GM12878 (cell line): ENCODE measurements at regions not wholly inside any gene's neighbourhood (a gene's known extent, or its start where the extent isn't known, plus 50 kb on each side); places are given as distances from the start of the nearest gene placed in this dataset.

Experiments used
- ATF7 ChIP-seq: fragments of 450-650 bp; IDR thresholded peaks from 2 replicates; pipeline ENCODE4 v1.6.1; 2016; ENCODE audit warnings: low read depth, mild to moderate bottlenecking
- BMI1 ChIP-seq: fragments of 450-650 bp; IDR thresholded peaks from 2 replicates; pipeline ENCODE4 v1.6.1; 2016; ENCODE audit warnings: mild to moderate bottlenecking, moderate library complexity, borderline replicate concordance
- CBX5 ChIP-seq: sonication (generic); IDR thresholded peaks from 2 replicates; pipeline ENCODE4 v1.6.1; 2016; ENCODE audit warnings: low read depth, moderate library complexity, mild to moderate bottlenecking, inconsistent platforms
- CEBPB ChIP-seq, 2 experiments: fragments of 150-350 bp in 1 of 2; IDR thresholded peaks; 2 replicates each; pipeline ENCODE4 v1.6.1; 2012 to 2014; ENCODE audit warnings: low read depth in 2 of 2, low read length in 2 of 2, borderline replicate concordance in 1 of 2, inconsistent platforms in 1 of 2
- CHD1 ChIP-seq: IDR thresholded peaks from 2 replicates; pipeline ENCODE4 v1.6.1; 2012; ENCODE audit warnings: low read depth, low read length, improper control_type of control experiment
- DPF2 ChIP-seq: fragments of 450-650 bp; IDR thresholded peaks from 2 replicates; pipeline ENCODE4 v1.6.1; 2017; ENCODE audit warnings: mild to moderate bottlenecking
- EGR1 ChIP-seq, 2 experiments: IDR thresholded peaks; 1 replicate in 1 of 2; 2 replicates in 1 of 2; pipeline ENCODE4 v1.6.1; 2011 to 2012; ENCODE audit warnings: low read depth in 2 of 2, low read length in 2 of 2, borderline replicate concordance in 1 of 2, mild to moderate bottlenecking in 1 of 2, moderate library complexity in 1 of 2
- EZH2 ChIP-seq: IDR thresholded peaks from 2 replicates; pipeline ENCODE4 v1.6.1; 2012; ENCODE audit warnings: low read depth, mild to moderate bottlenecking, control low read depth, inconsistent platforms, low read length, borderline replicate concordance; ENCODE audit not compliant: control insufficient read depth
- FOXM1 ChIP-seq: IDR thresholded peaks from 2 replicates; pipeline ENCODE4 v1.6.1; 2012; ENCODE audit warnings: low read depth, mild to moderate bottlenecking, inconsistent platforms, low read length, moderate library complexity
- GABPA ChIP-seq: IDR thresholded peaks from 2 replicates; pipeline ENCODE4 v1.6.1; 2014; ENCODE audit warnings: antibody characterized with exemption, low read depth, mild to moderate bottlenecking, inconsistent platforms
- GATAD2B ChIP-seq: fragments of 450-650 bp; conservative IDR thresholded peaks from 2 replicates; pipeline ENCODE4 v1.6.1; 2017; ENCODE audit warnings: low read depth, mild to moderate bottlenecking, moderate library complexity
- HCFC1 ChIP-seq: fragments of 150-350 bp; IDR thresholded peaks from 2 replicates; pipeline ENCODE4 v1.6.1; 2014; ENCODE audit warnings: low read length
- IRF4 ChIP-seq: IDR thresholded peaks from 2 replicates; pipeline ENCODE4 v1.6.1; 2011; ENCODE audit warnings: low read depth, low read length
- MEF2A ChIP-seq: IDR thresholded peaks from 2 replicates; pipeline ENCODE4 v1.6.1; 2011; ENCODE audit warnings: low read depth, mild to moderate bottlenecking, low read length, moderate library complexity; ENCODE audit not compliant: insufficient read depth
- NFYB ChIP-seq: IDR thresholded peaks from 2 replicates; pipeline ENCODE4 v1.6.1; 2011; ENCODE audit warnings: low read depth, mild to moderate bottlenecking, low read length, improper control_type of control experiment, moderate library complexity; ENCODE audit not compliant: insufficient read depth
- NR2C1 ChIP-seq: fragments of 450-650 bp; IDR thresholded peaks from 2 replicates; pipeline ENCODE4 v1.6.1; 2017; ENCODE audit warnings: antibody characterized with exemption, mild to moderate bottlenecking, moderate library complexity
- NR2C2 ChIP-seq: IDR thresholded peaks from 2 replicates; pipeline ENCODE4 v1.6.1; 2011; ENCODE audit warnings: borderline replicate concordance, low read depth; ENCODE audit not compliant: control insufficient read depth, insufficient read length
- POLR2A ChIP-seq: IDR thresholded peaks from 2 replicates; pipeline ENCODE4 v1.6.1; 2011; ENCODE audit warnings: low read depth, mild to moderate bottlenecking, low read length
- RCOR1 ChIP-seq: conservative IDR thresholded peaks from 2 replicates; pipeline ENCODE4 v1.6.1; 2012; ENCODE audit warnings: low read depth, low read length, improper control_type of control experiment
- SUZ12 ChIP-seq: fragments of 200-600 bp; sonication (generic); IDR thresholded peaks from one replicate; pipeline ENCODE4 v1.6.1; 2018; ENCODE audit warnings: antibody characterized with exemption, mild to moderate bottlenecking; ENCODE audit not compliant: unreplicated experiment
- ZNF217 ChIP-seq: fragments of 450-650 bp; IDR thresholded peaks from 2 replicates; pipeline ENCODE4 v1.6.1; 2017; ENCODE audit warnings: antibody characterized with exemption, mild to moderate bottlenecking
- TF ChIP-seq, protein P1 (sequence below): IDR thresholded peaks from 2 replicates; pipeline ENCODE4 v1.6.1; 2012; ENCODE audit warnings: low read depth, low read length, improper control_type of control experiment
- TF ChIP-seq, protein P2 (sequence below): IDR thresholded peaks from 2 replicates; pipeline ENCODE4 v1.6.1; 2012; ENCODE audit warnings: low read depth, low read length, improper control_type of control experiment
- TF ChIP-seq, protein P3 (sequence below): fragments of 450-650 bp; IDR thresholded peaks from 2 replicates; pipeline ENCODE4 v1.6.1; 2017; ENCODE audit warnings: antibody characterized with exemption, mild to moderate bottlenecking, moderate library complexity
- TF ChIP-seq, protein P4 (sequence below): fragments of 450-650 bp; IDR thresholded peaks from 2 replicates; pipeline ENCODE4 v1.6.1; 2016; ENCODE audit warnings: mild to moderate bottlenecking
- TF ChIP-seq, protein P5 (sequence below): fragments of 450-650 bp; IDR thresholded peaks from 2 replicates; pipeline ENCODE4 v1.6.1; 2018; ENCODE audit warnings: borderline replicate concordance, mild to moderate bottlenecking; ENCODE audit not compliant: partially characterized antibody

DNA sequence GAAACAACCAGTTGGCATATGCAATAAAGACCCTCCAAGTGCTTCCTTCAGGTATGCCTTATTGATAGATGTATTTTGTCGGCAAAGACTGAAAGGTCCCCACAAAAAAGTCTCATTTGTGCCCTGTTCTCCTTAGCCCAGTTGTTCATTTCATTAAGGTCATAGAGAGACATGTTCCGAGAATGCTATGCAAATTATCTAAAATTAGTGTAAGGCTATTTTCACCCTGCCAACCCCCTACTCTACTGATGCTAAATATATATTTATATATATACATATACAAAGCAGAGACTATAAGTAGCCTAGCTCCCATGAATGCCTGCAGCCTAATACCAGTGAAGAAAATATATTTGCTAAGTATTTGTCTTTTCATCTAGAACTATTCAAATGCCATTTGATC, 96.7 kb upstream of the ADO start (continued):
- TF ChIP-seq, protein P1, sequence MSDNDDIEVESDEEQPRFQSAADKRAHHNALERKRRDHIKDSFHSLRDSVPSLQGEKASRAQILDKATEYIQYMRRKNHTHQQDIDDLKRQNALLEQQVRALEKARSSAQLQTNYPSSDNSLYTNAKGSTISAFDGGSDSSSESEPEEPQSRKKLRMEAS: no peak
- TF ChIP-seq NFYB (no peak), SUZ12 (no peak), HCFC1 (no peak), CHD1 (no peak), GABPA (no peak), RCOR1 (no peak), ZNF217 (peak; percentile 18; the same call in 1 of the 2 replicates), IRF4 (no peak), EGR1 (IDR thresholded peaks at IDR 0.05; ENCODE audit: borderline replicate concordance in 1 of 2, low read depth in 2 of 2, low read length in 2 of 2) (no peak), NR2C2 (no peak), BMI1 (no peak), GATAD2B (no peak), FOXM1 (peak; percentile 32; the same call in 1 of the 2 replicates), DPF2 (no peak), MEF2A (peak; percentile 100), CBX5 (no peak), EZH2 (no peak), POLR2A (no peak), CEBPB (IDR thresholded peaks at IDR 0.05; ENCODE audit: borderline replicate concordance in 1 of 2, low read depth in 2 of 2, low read length in 2 of 2) (no peak), ATF7 (no peak), NR2C1 (no peak)
- TF ChIP-seq, protein P2, sequence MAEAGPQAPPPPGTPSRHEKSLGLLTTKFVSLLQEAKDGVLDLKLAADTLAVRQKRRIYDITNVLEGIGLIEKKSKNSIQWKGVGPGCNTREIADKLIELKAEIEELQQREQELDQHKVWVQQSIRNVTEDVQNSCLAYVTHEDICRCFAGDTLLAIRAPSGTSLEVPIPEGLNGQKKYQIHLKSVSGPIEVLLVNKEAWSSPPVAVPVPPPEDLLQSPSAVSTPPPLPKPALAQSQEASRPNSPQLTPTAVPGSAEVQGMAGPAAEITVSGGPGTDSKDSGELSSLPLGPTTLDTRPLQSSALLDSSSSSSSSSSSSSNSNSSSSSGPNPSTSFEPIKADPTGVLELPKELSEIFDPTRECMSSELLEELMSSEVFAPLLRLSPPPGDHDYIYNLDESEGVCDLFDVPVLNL: no peak
- TF ChIP-seq, protein P3, sequence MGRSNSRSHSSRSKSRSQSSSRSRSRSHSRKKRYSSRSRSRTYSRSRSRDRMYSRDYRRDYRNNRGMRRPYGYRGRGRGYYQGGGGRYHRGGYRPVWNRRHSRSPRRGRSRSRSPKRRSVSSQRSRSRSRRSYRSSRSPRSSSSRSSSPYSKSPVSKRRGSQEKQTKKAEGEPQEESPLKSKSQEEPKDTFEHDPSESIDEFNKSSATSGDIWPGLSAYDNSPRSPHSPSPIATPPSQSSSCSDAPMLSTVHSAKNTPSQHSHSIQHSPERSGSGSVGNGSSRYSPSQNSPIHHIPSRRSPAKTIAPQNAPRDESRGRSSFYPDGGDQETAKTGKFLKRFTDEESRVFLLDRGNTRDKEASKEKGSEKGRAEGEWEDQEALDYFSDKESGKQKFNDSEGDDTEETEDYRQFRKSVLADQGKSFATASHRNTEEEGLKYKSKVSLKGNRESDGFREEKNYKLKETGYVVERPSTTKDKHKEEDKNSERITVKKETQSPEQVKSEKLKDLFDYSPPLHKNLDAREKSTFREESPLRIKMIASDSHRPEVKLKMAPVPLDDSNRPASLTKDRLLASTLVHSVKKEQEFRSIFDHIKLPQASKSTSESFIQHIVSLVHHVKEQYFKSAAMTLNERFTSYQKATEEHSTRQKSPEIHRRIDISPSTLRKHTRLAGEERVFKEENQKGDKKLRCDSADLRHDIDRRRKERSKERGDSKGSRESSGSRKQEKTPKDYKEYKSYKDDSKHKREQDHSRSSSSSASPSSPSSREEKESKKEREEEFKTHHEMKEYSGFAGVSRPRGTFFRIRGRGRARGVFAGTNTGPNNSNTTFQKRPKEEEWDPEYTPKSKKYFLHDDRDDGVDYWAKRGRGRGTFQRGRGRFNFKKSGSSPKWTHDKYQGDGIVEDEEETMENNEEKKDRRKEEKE: no peak
- TF ChIP-seq, protein P4, sequence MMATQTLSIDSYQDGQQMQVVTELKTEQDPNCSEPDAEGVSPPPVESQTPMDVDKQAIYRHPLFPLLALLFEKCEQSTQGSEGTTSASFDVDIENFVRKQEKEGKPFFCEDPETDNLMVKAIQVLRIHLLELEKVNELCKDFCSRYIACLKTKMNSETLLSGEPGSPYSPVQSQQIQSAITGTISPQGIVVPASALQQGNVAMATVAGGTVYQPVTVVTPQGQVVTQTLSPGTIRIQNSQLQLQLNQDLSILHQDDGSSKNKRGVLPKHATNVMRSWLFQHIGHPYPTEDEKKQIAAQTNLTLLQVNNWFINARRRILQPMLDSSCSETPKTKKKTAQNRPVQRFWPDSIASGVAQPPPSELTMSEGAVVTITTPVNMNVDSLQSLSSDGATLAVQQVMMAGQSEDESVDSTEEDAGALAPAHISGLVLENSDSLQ: no peak
- TF ChIP-seq, protein P5, sequence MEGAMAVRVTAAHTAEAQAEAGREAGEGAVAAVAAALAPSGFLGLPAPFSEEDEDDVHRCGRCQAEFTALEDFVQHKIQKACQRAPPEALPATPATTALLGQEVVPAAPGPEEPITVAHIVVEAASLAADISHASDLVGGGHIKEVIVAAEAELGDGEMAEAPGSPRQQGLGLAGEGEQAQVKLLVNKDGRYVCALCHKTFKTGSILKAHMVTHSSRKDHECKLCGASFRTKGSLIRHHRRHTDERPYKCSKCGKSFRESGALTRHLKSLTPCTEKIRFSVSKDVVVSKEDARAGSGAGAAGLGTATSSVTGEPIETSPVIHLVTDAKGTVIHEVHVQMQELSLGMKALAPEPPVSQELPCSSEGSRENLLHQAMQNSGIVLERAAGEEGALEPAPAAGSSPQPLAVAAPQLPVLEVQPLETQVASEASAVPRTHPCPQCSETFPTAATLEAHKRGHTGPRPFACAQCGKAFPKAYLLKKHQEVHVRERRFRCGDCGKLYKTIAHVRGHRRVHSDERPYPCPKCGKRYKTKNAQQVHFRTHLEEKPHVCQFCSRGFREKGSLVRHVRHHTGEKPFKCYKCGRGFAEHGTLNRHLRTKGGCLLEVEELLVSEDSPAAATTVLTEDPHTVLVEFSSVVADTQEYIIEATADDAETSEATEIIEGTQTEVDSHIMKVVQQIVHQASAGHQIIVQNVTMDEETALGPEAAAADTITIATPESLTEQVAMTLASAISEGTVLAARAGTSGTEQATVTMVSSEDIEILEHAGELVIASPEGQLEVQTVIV: no peak
